H9 (cell line): ENCODE measurements at regions not wholly inside any gene's neighbourhood (a gene's known extent, or its start where the extent isn't known, plus 50 kb on each side); places are given as distances from the start of the nearest gene placed in this dataset.

Experiments
- DNase-seq: peaks from one replicate; pipeline ENCODE4 v3.0.0-alpha.2; 2017
- H2AFZ ChIP-seq: one replicate; pipeline ENCODE4 v1.6.1; 2013; ENCODE audit warnings: mild to moderate bottlenecking, low read length, control low read depth, moderate library complexity
- H2AK5ac ChIP-seq: 2 replicates; pipeline ENCODE4 v1.6.1; 2013; ENCODE audit warnings: low read length, control low read depth, mixed read lengths; ENCODE audit not compliant: insufficient read length
- H2BK120ac ChIP-seq: one replicate; pipeline ENCODE4 v1.6.1; 2013; ENCODE audit warnings: low read depth, mild to moderate bottlenecking, low read length, control low read depth, inconsistent platforms; ENCODE audit not compliant: poor library complexity, severe bottlenecking
- H2BK12ac ChIP-seq: 2 replicates; pipeline ENCODE4 v1.6.1; 2013; ENCODE audit warnings: low read length, control low read depth, mixed read lengths, low read depth; ENCODE audit not compliant: insufficient read length
- H2BK15ac ChIP-seq: 2 replicates; pipeline ENCODE4 v1.6.1; 2013; ENCODE audit warnings: low read depth, low read length, control low read depth
- H2BK20ac ChIP-seq: one replicate; pipeline ENCODE4 v1.6.1; 2013; ENCODE audit warnings: low read depth, mild to moderate bottlenecking, low read length, control low read depth, inconsistent platforms; ENCODE audit not compliant: poor library complexity, severe bottlenecking
- H2BK5ac ChIP-seq: 2 replicates; pipeline ENCODE4 v1.6.1; 2013; ENCODE audit warnings: low read length, control low read depth, mixed read lengths; ENCODE audit not compliant: insufficient read length
- H3K14ac ChIP-seq: 2 replicates; pipeline ENCODE4 v1.6.1; 2013; ENCODE audit warnings: low read length, control low read depth; ENCODE audit not compliant: insufficient read depth
- H3K18ac ChIP-seq: 2 replicates; pipeline ENCODE4 v1.6.1; 2013; ENCODE audit warnings: low read depth, mild to moderate bottlenecking, mixed read lengths, low read length, control low read depth; ENCODE audit not compliant: insufficient read length
- H3K23ac ChIP-seq: 2 replicates; pipeline ENCODE4 v1.6.1; 2013; ENCODE audit warnings: low read length, control low read depth, mixed read lengths, low read depth; ENCODE audit not compliant: insufficient read length
- H3K23me2 ChIP-seq: 2 replicates; pipeline ENCODE4 v1.6.1; 2013; ENCODE audit warnings: low read depth, mild to moderate bottlenecking, mixed read lengths, low read length, control low read depth; ENCODE audit not compliant: insufficient read length, poor library complexity, severe bottlenecking
- H3K27ac ChIP-seq: 2 replicates; pipeline ENCODE4 v1.5.1; 2013; ENCODE audit warnings: low read length, control low read depth, mixed read lengths, low read depth; ENCODE audit not compliant: insufficient read length
- H3K27me3 ChIP-seq: 2 replicates; pipeline ENCODE4 v1.6.1; 2013; ENCODE audit warnings: low read length, control low read depth, inconsistent platforms; ENCODE audit not compliant: insufficient read depth
- H3K4ac ChIP-seq: 2 replicates; pipeline ENCODE4 v1.6.1; 2013; ENCODE audit warnings: low read depth, mild to moderate bottlenecking, control low read depth, inconsistent platforms, low read length, moderate library complexity
- H3K4me1 ChIP-seq: 2 replicates; pipeline ENCODE4 v1.6.1; 2013; ENCODE audit warnings: low read length, control low read depth, inconsistent platforms; ENCODE audit not compliant: insufficient read depth
- H3K4me2 ChIP-seq: 2 replicates; pipeline ENCODE4 v1.6.1; 2013; ENCODE audit warnings: low read length, control low read depth, mixed read lengths; ENCODE audit not compliant: insufficient read length, insufficient read depth
- H3K56ac ChIP-seq: 2 replicates; pipeline ENCODE4 v1.6.1; 2013; ENCODE audit warnings: low read depth, mild to moderate bottlenecking, mixed read lengths, low read length, control low read depth; ENCODE audit not compliant: insufficient read length
- H3K79me1 ChIP-seq: 2 replicates; pipeline ENCODE4 v1.6.1; 2013; ENCODE audit warnings: low read depth, mild to moderate bottlenecking, moderate library complexity, low read length, control low read depth, inconsistent platforms; ENCODE audit not compliant: insufficient read depth, poor library complexity, severe bottlenecking
- H3K79me2 ChIP-seq: 2 replicates; pipeline ENCODE4 v1.6.1; 2013; ENCODE audit warnings: low read length, control low read depth, inconsistent platforms; ENCODE audit not compliant: insufficient read depth
- H3K9ac ChIP-seq: 2 replicates; pipeline ENCODE4 v1.6.1; 2013; ENCODE audit warnings: low read length, control low read depth, mixed read lengths; ENCODE audit not compliant: insufficient read length; ENCODE audit errors: extremely low read depth
- H3K9me3 ChIP-seq: one replicate; pipeline ENCODE4 v1.6.1; 2013; ENCODE audit warnings: low read depth, low read length, inconsistent platforms; ENCODE audit not compliant: control insufficient read depth
- H3T11ph ChIP-seq: one replicate; pipeline ENCODE4 v1.6.1; 2013; ENCODE audit warnings: mild to moderate bottlenecking, low read length, control low read depth, inconsistent platforms
- H4K20me1 ChIP-seq: one replicate; pipeline ENCODE4 v1.6.1; 2013; ENCODE audit not compliant: control insufficient read depth, insufficient read length, insufficient read depth
- H4K5ac ChIP-seq: 2 replicates; pipeline ENCODE4 v1.6.1; 2013; ENCODE audit warnings: low read depth, mild to moderate bottlenecking, mixed read lengths, low read length, control low read depth; ENCODE audit not compliant: insufficient read length
- H4K8ac ChIP-seq: replicated peaks from 2 replicates; pipeline ENCODE4 v1.6.1; 2013; ENCODE audit warnings: low read length, control low read depth, mixed read lengths, low read depth; ENCODE audit not compliant: insufficient read length
- H4K91ac ChIP-seq: 2 replicates; pipeline ENCODE4 v1.6.1; 2013; ENCODE audit warnings: low read depth, mild to moderate bottlenecking, moderate library complexity, mixed read lengths, low read length, control low read depth; ENCODE audit not compliant: insufficient read length
- H3K27ac Mint-ChIP-seq, 3 experiments: 2 replicates in 2 of 3; 3 replicates in 1 of 3; pipeline ENCODE4 v1.8.0; 2020 to 2021; ENCODE audit warnings: mixed read lengths in 3 of 3, mild to moderate bottlenecking in 1 of 3, moderate library complexity in 1 of 3
- H3K27me3 Mint-ChIP-seq: 2 replicates; pipeline ENCODE4 v1.8.0; 2021; ENCODE audit warnings: low read depth, mild to moderate bottlenecking, moderate library complexity, mixed read lengths
- H3K36me3 Mint-ChIP-seq, 3 experiments: 2 replicates in 2 of 3; 3 replicates in 1 of 3; pipeline ENCODE4 v1.8.0; 2020 to 2021; ENCODE audit warnings: low read depth in 3 of 3, mixed read lengths in 3 of 3; ENCODE audit not compliant: insufficient read depth in 1 of 3
- H3K4me1 Mint-ChIP-seq, 2 experiments: 2 replicates each; pipeline ENCODE4 v1.8.0; 2020; ENCODE audit warnings: mixed read lengths in 2 of 2
- H3K4me3 Mint-ChIP-seq, 2 experiments: 2 replicates in 1 of 2; 3 replicates in 1 of 2; pipeline ENCODE4 v1.8.0; 2020 to 2021; ENCODE audit warnings: mild to moderate bottlenecking in 2 of 2, mixed read lengths in 2 of 2, moderate library complexity in 1 of 2
- H3K9me3 Mint-ChIP-seq, 2 experiments: 2 replicates in 1 of 2; 3 replicates in 1 of 2; pipeline ENCODE4 v1.8.0; 2020; ENCODE audit warnings: mild to moderate bottlenecking in 2 of 2, mixed read lengths in 2 of 2, moderate library complexity in 1 of 2
- WGBS: extraction: QIAGEN DNeasy Blood & Tissue Kit; methylation state at CpG from one replicate; pipeline ENCODE4 v1.1.7; 2013; ENCODE audit warnings: missing lambda C conversion rate, low lambda C conversion rate, mixed read lengths; ENCODE audit not compliant: insufficient read length; ENCODE audit errors: extremely low coverage; 5-methylcytosine and 5-hydroxymethylcytosine counted together
- TF ChIP-seq, protein P1 (sequence below): fragments of 200-600 bp; sonication (generic); conservative IDR thresholded peaks from 3 replicates; pipeline ENCODE4 v1.8.0; 2021; ENCODE audit warnings: antibody characterized with exemption, mild to moderate bottlenecking

DNA sequence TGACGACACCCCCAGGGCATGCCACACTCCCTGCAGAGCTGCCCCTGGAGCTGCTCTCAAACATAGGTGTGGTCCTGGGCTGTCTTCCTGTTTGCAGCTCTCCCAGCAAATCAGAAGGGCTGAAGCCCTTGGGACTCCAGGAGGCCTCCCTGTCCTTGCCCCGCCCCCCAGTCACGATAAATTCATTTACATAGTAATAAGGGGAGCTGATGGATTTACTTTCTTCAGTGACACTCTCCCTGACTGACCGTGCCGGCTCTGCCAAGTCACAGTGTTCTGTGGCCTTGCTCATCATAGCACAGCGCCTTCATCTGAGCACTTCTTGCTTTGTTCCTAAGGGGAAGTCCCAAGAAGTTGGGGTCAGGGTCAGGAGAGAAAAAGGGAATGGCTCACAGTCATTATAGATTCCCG lies 121.4 kb downstream of the ENC1 start:
- H3K4me1 Mint-ChIP-seq = peaks cover 22 to 29% of the 10 kb centered on the region in 2 experiments
- H3K27ac Mint-ChIP-seq = peak overlapping the region in 1 of 3 experiments; percentile 59; a peak in 2 of 7 replicates
- no peak for DNase-seq

More for the DNA sequence above, 121.4 kb downstream of the ENC1 start:
- no CpG with 5 or more reads among the region's 7 CpGs for WGBS
- Histone ChIP-seq H2BK20ac (no peak overlapping the region), H4K20me1 (no peaks in the 10 kb centered on the region), H2BK15ac (no peak overlapping the region), H3K4me2 (no peak overlapping the region), H3K9me3 (peaks cover 6% of the 10 kb centered on the region), H3K27me3 (no peaks in the 10 kb centered on the region), H4K91ac (no peak overlapping the region), H3K79me1 (no peaks in the 10 kb centered on the region), H3K56ac (no peak overlapping the region), H3T11ph (no peak overlapping the region), H3K4ac (no peak overlapping the region), H2AK5ac (no peak overlapping the region), H3K9ac (no peak overlapping the region), H2BK120ac (no peak overlapping the region), H3K18ac (no peak overlapping the region), H3K27ac (no peak overlapping the region), H4K8ac (no peak overlapping the region), H3K23ac (no peak overlapping the region), H2AFZ (no peak overlapping the region), H2BK12ac (no peak overlapping the region), H3K23me2 (no peaks in the 10 kb centered on the region), H3K79me2 (no peaks in the 10 kb centered on the region), H3K14ac (no peak overlapping the region; the same call in 1 of the 2 replicates), H2BK5ac (no peak overlapping the region), H3K4me1 (peaks cover 7% of the 10 kb centered on the region), H4K5ac (no peak overlapping the region)
- Mint-ChIP-seq H3K4me3 (no peak overlapping the region), H3K27me3 (no peaks in the 10 kb centered on the region), H3K9me3 (peaks cover 24 to 28% of the 10 kb centered on the region in 2 experiments), H3K36me3 (peaks cover 21 to 23% (median 22%) of the 10 kb centered on the region in 3 experiments)
- TF ChIP-seq, protein P1, sequence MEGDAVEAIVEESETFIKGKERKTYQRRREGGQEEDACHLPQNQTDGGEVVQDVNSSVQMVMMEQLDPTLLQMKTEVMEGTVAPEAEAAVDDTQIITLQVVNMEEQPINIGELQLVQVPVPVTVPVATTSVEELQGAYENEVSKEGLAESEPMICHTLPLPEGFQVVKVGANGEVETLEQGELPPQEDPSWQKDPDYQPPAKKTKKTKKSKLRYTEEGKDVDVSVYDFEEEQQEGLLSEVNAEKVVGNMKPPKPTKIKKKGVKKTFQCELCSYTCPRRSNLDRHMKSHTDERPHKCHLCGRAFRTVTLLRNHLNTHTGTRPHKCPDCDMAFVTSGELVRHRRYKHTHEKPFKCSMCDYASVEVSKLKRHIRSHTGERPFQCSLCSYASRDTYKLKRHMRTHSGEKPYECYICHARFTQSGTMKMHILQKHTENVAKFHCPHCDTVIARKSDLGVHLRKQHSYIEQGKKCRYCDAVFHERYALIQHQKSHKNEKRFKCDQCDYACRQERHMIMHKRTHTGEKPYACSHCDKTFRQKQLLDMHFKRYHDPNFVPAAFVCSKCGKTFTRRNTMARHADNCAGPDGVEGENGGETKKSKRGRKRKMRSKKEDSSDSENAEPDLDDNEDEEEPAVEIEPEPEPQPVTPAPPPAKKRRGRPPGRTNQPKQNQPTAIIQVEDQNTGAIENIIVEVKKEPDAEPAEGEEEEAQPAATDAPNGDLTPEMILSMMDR = no peak
